ENCODE measurements at regions not wholly inside any gene's neighbourhood (a gene's known extent, or its start where the extent isn't known, plus 50 kb on each side); places are given as distances from the start of the nearest gene placed in this dataset.

- no peak overlapping the region for H3K27ac ChIP-seq (ENCODE audit: low read length)
- H3K4me2 ChIP-seq (ENCODE audit: low read depth, low read length), result no peak overlapping the region
- no peak overlapping the region for H3K9ac ChIP-seq (ENCODE audit: low read length)
- H2AFZ ChIP-seq (ENCODE audit: low read length), result no peak overlapping the region
- no peaks in the 10 kb centered on the region for H3K4me1 ChIP-seq (ENCODE audit: low read length)
- no peaks in the 10 kb centered on the region for H3K9me3 ChIP-seq (replicated peaks; ENCODE audit: insufficient read depth, low read length)
- no peaks in the 10 kb centered on the region for H4K20me1 ChIP-seq (ENCODE audit: insufficient read depth, low read length)
- no peak overlapping the region for H3K4me3 ChIP-seq (ENCODE audit: low read length)
- TF ChIP-seq EZH2phosphoT487 (IDR thresholded peaks at IDR 0.05; ENCODE audit: low read length), result no peak
- no peak for TF ChIP-seq EZH2 (optimal IDR thresholded peaks at IDR 0.05; ENCODE audit: low read depth, low read length)
- TF ChIP-seq, protein P1, sequence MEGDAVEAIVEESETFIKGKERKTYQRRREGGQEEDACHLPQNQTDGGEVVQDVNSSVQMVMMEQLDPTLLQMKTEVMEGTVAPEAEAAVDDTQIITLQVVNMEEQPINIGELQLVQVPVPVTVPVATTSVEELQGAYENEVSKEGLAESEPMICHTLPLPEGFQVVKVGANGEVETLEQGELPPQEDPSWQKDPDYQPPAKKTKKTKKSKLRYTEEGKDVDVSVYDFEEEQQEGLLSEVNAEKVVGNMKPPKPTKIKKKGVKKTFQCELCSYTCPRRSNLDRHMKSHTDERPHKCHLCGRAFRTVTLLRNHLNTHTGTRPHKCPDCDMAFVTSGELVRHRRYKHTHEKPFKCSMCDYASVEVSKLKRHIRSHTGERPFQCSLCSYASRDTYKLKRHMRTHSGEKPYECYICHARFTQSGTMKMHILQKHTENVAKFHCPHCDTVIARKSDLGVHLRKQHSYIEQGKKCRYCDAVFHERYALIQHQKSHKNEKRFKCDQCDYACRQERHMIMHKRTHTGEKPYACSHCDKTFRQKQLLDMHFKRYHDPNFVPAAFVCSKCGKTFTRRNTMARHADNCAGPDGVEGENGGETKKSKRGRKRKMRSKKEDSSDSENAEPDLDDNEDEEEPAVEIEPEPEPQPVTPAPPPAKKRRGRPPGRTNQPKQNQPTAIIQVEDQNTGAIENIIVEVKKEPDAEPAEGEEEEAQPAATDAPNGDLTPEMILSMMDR (IDR thresholded peaks at IDR 0.05; ENCODE audit: low read length), result no peak
- DNase-seq, result no peak
- H3K9me2 ChIP-seq (replicated peaks; ENCODE audit: insufficient read depth, low read length), result no peaks in the 10 kb centered on the region
- H3K79me2 ChIP-seq (ENCODE audit: low read length), result no peaks in the 10 kb centered on the region
- no peaks in the 10 kb centered on the region for H3F3A ChIP-seq (ENCODE audit: insufficient read depth, low read length)
- no peaks in the 10 kb centered on the region for H3K27me3 ChIP-seq (replicated peaks; ENCODE audit: insufficient read depth, low read length)
- H3K36me3 ChIP-seq (replicated peaks; ENCODE audit: insufficient read depth, low read length), result no peaks in the 10 kb centered on the region
Measured at GRCh38 chrX:82649645-82650044, 858.4 kb upstream of the POU3F4 start.

DNA sequence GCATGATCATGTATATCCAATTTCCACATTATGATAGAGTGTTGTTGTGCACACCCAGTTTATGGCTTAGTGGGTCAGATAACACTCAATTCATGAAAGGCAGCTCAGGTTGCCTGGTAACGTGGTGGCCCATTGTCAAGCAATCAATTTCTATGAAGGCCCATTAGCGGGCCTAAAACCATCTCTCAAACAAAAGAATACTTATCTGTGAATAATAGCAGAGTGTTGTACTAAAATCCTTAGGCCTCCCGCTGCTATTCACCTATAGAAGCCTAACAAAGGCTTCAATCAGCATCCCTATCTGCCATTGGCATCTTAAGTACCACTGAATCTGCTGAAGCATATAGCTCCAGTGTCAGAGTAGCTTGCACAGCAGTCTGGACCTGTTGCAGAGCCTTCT lies 849.6 kb upstream of the POU3F4 start:
- Histone ChIP-seq H3K27me3 (replicated peaks; ENCODE audit: insufficient read depth, low read length) (no peaks in the 10 kb centered on the region), H3K79me2 (ENCODE audit: low read length) (no peaks in the 10 kb centered on the region), H2AFZ (ENCODE audit: low read length) (no peak overlapping the region), H3F3A (ENCODE audit: insufficient read depth, low read length) (no peaks in the 10 kb centered on the region), H3K9ac (ENCODE audit: low read length) (no peak overlapping the region), H3K4me2 (ENCODE audit: low read depth, low read length) (no peak overlapping the region), H3K27ac (ENCODE audit: low read length) (no peak overlapping the region), H3K4me3 (ENCODE audit: low read length) (no peak overlapping the region), H3K9me2 (replicated peaks; ENCODE audit: insufficient read depth, low read length) (no peaks in the 10 kb centered on the region), H3K9me3 (replicated peaks; ENCODE audit: insufficient read depth, low read length) (no peaks in the 10 kb centered on the region), H4K20me1 (ENCODE audit: insufficient read depth, low read length) (no peaks in the 10 kb centered on the region), H3K4me1 (ENCODE audit: low read length) (no peaks in the 10 kb centered on the region), H3K36me3 (replicated peaks; ENCODE audit: insufficient read depth, low read length) (no peaks in the 10 kb centered on the region)
- DNase-seq, result no peak
- TF ChIP-seq, protein P1 (IDR thresholded peaks at IDR 0.05; ENCODE audit: low read length), result no peak
- TF ChIP-seq EZH2phosphoT487 (IDR thresholded peaks at IDR 0.05; ENCODE audit: low read length) (no peak), EZH2 (optimal IDR thresholded peaks at IDR 0.05; ENCODE audit: low read depth, low read length) (no peak)

GRCh38 chrX:82666355-82666754 lies 841.7 kb upstream of the POU3F4 start:
- Histone ChIP-seq H3K9me2 (replicated peaks; ENCODE audit: insufficient read depth, low read length) (no peaks in the 10 kb centered on the region), H3K4me1 (ENCODE audit: low read length) (no peaks in the 10 kb centered on the region), H3K27me3 (replicated peaks; ENCODE audit: insufficient read depth, low read length) (no peaks in the 10 kb centered on the region), H3K9ac (ENCODE audit: low read length) (no peak overlapping the region), H3K4me2 (ENCODE audit: low read depth, low read length) (no peak overlapping the region), H3F3A (ENCODE audit: insufficient read depth, low read length) (no peaks in the 10 kb centered on the region), H3K36me3 (replicated peaks; ENCODE audit: insufficient read depth, low read length) (no peaks in the 10 kb centered on the region), H2AFZ (ENCODE audit: low read length) (no peak overlapping the region), H3K79me2 (ENCODE audit: low read length) (no peaks in the 10 kb centered on the region), H3K4me3 (ENCODE audit: low read length) (no peak overlapping the region), H3K27ac (ENCODE audit: low read length) (no peak overlapping the region), H4K20me1 (ENCODE audit: insufficient read depth, low read length) (no peaks in the 10 kb centered on the region), H3K9me3 (replicated peaks; ENCODE audit: insufficient read depth, low read length) (no peaks in the 10 kb centered on the region)
- DNase-seq, result no peak
- TF ChIP-seq, protein P1 (IDR thresholded peaks at IDR 0.05; ENCODE audit: low read length), result no peak
- TF ChIP-seq EZH2 (optimal IDR thresholded peaks at IDR 0.05; ENCODE audit: low read depth, low read length) (no peak), EZH2phosphoT487 (IDR thresholded peaks at IDR 0.05; ENCODE audit: low read length) (no peak)

Data from MM.1S (cell line).